ENCODE measurements at regions not wholly inside any gene's neighbourhood (a gene's known extent, or its start where the extent isn't known, plus 50 kb on each side); places are given as distances from the start of the nearest gene placed in this dataset.

DNA sequence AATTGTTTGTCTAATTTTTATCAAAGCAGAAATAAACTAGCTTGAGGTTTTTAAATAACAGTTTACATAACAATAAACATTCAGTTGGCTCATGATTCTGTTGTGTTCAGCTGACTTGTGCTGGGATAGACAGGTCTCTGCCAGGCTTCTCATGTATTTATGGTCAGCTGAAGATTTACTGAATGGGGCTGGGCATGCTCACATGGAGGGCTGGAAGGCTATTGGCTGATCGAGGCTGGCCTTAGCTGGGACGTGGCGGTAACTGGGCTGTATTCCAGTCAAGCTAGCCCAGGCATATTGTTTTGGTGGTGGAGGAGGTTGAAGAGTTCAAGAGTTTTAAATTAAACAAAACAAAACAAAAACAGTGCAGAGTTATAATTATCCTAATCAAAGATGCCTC is 251.0 kb upstream of the MTPN start:
- no peak for DNase-seq (ENCODE audit: low spot score)
- in situ Hi-C loops (cut with MboI; ENCODE audit: low pct_unique_long_range_greater_than_20kb, low sequenced_read_pairs, unreplicated experiment), result no loop called here
- TF ChIP-seq, protein P1, sequence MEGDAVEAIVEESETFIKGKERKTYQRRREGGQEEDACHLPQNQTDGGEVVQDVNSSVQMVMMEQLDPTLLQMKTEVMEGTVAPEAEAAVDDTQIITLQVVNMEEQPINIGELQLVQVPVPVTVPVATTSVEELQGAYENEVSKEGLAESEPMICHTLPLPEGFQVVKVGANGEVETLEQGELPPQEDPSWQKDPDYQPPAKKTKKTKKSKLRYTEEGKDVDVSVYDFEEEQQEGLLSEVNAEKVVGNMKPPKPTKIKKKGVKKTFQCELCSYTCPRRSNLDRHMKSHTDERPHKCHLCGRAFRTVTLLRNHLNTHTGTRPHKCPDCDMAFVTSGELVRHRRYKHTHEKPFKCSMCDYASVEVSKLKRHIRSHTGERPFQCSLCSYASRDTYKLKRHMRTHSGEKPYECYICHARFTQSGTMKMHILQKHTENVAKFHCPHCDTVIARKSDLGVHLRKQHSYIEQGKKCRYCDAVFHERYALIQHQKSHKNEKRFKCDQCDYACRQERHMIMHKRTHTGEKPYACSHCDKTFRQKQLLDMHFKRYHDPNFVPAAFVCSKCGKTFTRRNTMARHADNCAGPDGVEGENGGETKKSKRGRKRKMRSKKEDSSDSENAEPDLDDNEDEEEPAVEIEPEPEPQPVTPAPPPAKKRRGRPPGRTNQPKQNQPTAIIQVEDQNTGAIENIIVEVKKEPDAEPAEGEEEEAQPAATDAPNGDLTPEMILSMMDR (IDR thresholded peaks at IDR 0.05; ENCODE audit: extremely low read depth, insufficient read depth, missing control alignments), result no peak

DNA sequence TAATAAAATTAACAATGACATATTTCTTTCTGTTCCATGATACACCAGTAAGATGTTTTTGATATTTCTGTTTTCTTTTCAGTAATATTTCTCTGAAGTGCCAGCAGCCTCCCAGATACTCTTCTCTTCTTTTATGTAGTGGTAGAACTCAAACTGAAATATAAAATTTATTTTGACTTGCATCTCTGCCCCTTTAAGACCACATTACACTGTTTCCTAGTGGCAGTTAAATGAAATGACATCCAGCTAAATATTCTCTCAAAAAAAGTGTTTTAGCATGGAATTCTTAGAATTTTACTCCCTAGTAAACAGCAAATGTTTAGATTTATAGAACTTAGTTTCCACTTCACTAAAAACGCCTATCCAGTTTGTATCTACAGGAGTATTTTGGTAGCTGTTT is 237.2 kb upstream of the MTPN start:
- in situ Hi-C loops (cut with MboI; ENCODE audit: low pct_unique_long_range_greater_than_20kb, low sequenced_read_pairs, unreplicated experiment), result no loop called here
- TF ChIP-seq, protein P1 (IDR thresholded peaks at IDR 0.05; ENCODE audit: extremely low read depth, insufficient read depth, missing control alignments), result no peak
- no peak for DNase-seq (ENCODE audit: low spot score)

DNA sequence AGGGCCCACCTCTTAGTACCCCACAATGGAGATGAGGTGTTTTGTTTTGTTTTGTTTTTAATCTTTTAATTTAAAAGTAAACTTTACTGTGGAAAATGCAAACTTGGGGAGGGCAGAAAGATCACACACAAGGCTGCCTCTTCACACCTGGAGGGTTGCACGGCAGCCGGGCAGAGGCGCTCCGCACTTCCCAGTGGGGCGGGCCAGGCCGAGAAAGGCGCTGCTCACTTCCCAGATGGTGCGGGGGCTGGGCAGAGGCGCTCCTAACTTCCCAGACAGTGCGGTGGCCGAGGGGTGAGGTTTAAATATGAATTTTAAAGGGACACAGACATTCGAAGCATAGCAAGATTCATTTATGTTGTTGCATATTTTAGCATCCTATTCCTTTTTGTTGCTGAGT is 235.9 kb upstream of the MTPN start:
- TF ChIP-seq, protein P1 (IDR thresholded peaks at IDR 0.05; ENCODE audit: extremely low read depth, insufficient read depth, missing control alignments), result no peak
- in situ Hi-C loops (cut with MboI; ENCODE audit: low pct_unique_long_range_greater_than_20kb, low sequenced_read_pairs, unreplicated experiment), result no loop called here
- DNase-seq (ENCODE audit: low spot score), result no peak

DNA sequence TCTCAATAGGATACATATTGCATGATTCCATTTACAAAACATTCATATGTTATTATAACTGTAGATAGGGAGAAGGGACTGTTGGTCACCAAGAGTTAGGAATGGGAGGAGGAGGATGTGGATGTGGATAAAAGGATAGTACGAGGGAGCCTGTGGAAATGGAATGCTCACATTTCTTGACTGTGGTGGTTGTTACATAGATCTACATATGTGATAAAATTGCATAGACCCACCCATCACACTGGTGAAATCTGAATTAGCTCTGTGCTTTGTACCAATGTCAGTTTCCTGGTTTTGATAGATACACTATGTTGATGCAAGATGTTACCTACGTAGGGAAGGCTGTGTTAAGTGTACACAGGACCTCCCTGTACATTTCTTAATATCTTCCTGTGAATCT is 233.5 kb upstream of the MTPN start:
- no peak for DNase-seq (ENCODE audit: low spot score)
- TF ChIP-seq, protein P1 (IDR thresholded peaks at IDR 0.05; ENCODE audit: extremely low read depth, insufficient read depth, missing control alignments), result no peak
- in situ Hi-C loops (cut with MboI; ENCODE audit: low pct_unique_long_range_greater_than_20kb, low sequenced_read_pairs, unreplicated experiment), result no loop called here

DNA sequence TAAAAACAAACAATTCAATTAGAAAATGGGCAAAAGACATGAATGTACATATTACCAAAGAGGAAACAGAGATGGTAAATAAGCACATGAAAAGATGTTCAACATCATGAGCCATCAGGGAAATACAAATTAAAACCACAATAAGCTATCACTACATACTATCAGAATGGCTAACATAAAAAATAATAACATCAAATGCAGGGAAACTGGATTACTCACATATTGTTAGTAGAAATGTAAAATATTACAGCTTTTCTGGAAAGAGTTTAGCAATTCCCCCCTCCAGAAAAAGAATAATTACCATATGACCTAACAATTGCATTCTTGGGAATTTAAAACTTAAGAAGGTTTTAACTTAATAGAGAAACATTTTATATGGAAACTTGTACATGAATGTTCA is 232.9 kb upstream of the MTPN start:
- DNase-seq (ENCODE audit: low spot score), result no peak
- TF ChIP-seq, protein P1 (IDR thresholded peaks at IDR 0.05; ENCODE audit: extremely low read depth, insufficient read depth, missing control alignments), result no peak
- in situ Hi-C loops (cut with MboI; ENCODE audit: low pct_unique_long_range_greater_than_20kb, low sequenced_read_pairs, unreplicated experiment), result no loop called here

DNA sequence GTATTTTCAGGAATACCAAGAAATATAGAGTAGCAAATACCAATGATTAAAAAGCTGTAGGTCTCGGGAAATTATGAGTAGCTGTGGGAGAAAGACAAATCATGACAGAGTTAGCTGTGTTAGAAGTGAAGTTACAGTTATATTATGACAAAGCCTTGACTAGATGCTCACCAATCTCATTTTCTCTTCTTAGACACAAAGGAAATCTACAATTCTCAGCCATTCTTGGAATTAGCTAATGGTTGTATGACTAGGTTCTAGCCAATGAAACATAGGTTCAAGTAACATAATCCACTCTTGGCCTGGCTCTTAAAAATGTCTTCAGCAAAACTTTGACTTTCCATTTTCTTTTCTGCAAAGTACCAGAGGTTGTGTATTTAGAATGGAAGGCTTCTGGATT is 228.8 kb upstream of the MTPN start:
- no peak for DNase-seq (ENCODE audit: low spot score)
- in situ Hi-C loops (cut with MboI; ENCODE audit: low pct_unique_long_range_greater_than_20kb, low sequenced_read_pairs, unreplicated experiment), result no loop called here
- TF ChIP-seq, protein P1 (IDR thresholded peaks at IDR 0.05; ENCODE audit: extremely low read depth, insufficient read depth, missing control alignments), result no peak

DNA sequence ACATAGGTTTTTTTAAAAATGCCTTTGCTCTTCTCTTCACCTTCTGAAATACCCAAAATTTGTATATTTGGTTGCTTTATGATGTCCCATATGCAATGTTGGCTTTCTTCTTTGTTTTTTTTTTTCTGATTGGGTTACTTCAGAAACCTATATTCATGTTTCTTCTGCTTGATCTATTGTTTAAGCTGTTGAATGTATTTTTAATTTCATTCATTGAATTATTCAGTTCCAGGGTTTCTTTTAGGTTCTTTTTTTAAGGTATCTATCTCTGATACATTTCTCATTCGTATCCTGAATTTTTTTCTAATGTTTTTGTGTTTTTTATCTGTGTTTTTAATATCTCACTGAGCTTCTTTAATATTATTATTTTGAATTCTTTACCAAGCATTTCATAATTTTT is 221.0 kb upstream of the MTPN start:
- TF ChIP-seq, protein P1 (IDR thresholded peaks at IDR 0.05; ENCODE audit: extremely low read depth, insufficient read depth, missing control alignments), result no peak
- in situ Hi-C loops (cut with MboI; ENCODE audit: low pct_unique_long_range_greater_than_20kb, low sequenced_read_pairs, unreplicated experiment), result no loop called here
- DNase-seq (ENCODE audit: low spot score), result no peak

Data from GM13977 (cell line).